Activated effector memory CD4-positive, alpha-beta T cell treated with anti-CD3 and anti-CD28 coated beads, Interleukin-2, amount 50 U/mL, for 16 hours (primary cell): ENCODE measurements at regions not wholly inside any gene's neighbourhood (a gene's known extent, or its start where the extent isn't known, plus 50 kb on each side); places are given as distances from the start of the nearest gene placed in this dataset.

Experiments used
- DNase-seq: peaks from one replicate; pipeline ENCODE4 v3.0.0-alpha.2; 2020

DNA sequence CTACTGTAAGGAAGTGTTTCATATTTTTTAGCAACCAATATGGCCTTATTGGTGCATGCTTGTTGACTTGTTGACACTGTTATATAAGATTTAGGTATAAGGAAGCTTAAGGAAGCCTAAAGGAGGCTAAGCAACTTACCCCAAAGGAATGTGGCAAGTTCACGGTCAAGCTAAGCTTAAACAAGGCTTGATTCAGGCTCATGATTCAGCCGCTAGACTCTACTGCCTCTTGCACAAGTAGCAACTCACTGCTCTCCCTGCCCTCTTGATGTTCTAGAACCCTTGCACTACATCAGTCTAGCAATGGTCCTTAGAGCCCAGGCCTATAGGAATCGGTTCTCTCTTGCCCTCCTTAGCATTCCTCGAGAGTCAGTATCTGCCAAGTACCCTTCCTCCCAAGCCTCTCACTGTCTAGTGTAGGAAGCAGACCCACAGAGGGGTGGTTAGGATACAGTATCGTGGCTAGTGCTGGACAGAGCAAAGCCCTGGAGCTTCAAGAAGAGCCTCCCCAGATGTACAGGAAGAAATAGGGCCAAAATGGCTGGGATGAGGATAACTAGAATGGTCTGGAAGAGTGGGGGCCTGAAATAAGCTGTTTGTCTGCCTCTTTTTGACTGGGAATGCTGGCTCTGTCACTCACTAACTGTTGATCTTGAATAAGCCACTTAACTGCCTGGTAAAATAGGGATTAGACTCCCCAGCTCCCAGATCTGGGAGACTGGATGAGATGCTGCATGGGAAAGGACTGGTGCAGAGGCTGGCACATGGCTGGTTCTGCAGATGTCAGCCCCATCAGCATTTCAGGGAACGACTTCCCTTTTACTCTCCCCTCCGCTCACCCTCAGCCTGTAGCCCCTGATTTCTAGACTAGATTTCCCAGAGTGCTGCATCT lies 122.2 kb downstream of the NAV1 start:
- DNase-seq = no peak

DNA sequence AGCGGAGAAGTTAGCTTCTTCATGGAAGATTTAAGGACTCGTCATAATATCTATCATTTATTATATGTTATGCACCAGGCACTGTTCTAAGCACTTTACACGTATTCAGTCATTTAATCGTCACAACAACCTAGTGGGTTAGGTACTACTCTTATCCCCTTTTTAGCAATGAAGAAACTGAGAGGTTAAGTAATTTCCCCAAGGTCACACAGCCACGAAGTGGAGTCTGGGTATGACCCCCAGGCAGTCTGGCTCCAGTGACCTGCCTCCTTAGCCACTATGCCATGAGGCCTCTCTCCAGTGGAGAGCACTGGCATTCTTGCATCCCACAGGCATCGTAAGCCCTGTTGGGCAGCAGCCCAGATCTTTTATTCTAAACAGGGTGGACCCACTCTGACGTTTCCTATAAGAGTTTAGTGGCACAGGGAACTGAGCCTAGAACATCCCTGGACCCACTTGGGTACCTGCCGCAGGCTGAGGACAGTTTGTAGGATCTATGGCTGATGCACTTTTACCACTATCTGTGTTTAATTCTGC lies 123.0 kb downstream of the NAV1 start:
- no peak for DNase-seq

DNA sequence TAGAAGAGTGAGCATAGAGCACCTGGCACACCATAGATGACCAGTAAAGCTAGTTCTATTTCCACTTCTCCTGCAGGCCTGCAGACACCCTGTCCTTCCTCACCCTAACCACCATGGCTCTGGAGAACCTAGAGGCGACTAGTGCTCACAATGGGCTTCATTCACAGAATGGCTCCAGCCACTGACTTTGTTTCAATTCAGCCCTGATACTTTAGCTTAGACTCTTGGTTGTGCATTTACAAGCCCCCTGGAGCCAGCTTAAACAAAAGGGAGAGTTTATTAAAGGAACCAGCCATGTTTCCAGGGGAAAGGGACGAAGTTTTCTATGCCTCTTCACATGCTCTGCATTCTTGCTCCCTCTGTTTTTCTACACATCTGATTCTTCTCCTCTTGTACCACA lies 123.7 kb downstream of the NAV1 start:
- DNase-seq = no peak

DNA sequence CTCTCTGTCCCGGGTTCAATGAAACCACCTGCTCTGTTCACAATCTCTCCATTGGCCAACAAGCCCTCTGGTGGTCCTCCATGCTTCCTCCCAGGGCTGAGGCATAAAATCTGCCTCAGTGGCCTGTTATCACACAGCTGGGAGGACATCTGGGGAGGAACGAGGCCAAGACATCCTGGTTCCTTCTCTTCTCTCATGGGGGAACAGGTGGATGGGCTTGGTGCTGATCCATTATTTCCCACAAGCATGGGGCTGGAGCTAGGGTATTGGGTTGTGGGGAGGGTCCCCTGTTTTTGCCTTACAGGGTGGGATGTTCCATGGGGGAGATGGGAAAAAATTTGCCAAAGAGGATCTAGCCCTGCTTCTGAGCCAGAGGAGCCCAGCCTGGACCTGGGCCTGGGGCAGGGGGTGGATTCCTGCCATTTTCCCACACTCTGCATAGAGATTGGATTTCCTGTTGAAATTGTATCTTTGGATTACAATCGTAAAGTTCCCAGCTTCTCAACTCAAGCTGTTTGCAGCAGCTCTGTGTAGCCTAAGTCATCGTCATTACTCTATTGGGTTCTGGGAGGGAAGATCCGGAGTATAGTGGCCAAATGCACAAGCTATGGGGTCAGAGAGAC lies 124.7 kb downstream of the NAV1 start:
- no peak for DNase-seq

DNA sequence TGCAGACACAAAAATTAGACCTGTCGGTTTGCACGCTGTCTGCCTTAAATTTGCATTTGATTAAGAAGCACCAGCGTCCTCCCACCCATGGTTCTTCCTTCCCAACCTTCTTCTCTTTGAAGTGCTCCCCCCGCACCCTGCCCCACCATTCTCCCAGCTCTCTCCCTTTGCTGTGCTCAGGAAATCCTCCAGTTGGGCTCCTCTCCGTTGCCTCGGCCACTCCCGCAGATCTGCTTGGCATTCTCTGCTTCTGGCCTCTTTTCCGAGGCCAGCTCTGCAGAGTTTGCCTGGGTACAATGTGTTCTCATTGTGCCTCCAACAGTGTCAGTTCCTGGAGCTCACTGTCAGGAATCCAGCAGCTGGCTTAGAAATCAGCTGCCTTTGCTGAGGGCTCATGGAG lies 126.1 kb downstream of the NAV1 start:
- DNase-seq = no peak

DNA sequence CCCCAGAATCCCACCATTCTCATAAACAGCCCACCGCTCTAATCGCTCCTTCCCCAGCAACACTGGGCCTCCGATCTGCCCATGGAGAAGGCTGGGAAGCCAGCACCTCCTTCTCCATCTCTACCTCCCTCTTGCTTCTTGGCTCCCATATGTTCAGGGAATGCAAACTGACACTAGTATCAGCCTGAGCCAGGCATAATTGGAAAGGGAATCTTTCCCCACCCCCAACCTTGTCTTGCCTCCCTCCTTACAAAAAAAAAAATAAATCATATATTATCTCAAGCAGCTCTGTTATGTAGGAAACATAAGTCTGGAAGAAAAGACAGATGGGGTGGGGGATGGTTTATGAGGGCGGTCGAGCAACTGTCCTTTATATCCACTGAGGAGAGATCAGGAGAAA lies 127.2 kb downstream of the NAV1 start:
- no peak for DNase-seq

DNA sequence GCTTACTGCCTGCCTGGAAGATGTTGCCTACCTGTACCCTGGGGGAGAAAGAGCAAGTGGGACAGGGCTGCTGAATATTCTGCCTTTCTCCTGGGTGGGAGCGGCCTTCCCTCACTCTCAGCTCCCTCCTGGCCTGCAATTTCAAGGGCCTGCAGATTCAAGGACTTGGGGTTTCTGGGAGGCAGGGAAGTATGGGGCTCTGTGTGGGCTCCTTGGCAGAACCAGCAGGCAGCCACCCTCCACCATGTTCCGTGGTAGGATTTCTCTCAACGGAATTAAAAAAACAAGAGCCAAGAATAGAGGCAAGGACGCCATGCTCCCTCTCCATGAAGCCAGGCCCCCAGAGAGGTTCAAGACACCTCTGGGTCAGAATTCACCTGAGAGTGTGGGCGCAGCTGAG lies 127.7 kb downstream of the NAV1 start:
- no peak for DNase-seq

DNA sequence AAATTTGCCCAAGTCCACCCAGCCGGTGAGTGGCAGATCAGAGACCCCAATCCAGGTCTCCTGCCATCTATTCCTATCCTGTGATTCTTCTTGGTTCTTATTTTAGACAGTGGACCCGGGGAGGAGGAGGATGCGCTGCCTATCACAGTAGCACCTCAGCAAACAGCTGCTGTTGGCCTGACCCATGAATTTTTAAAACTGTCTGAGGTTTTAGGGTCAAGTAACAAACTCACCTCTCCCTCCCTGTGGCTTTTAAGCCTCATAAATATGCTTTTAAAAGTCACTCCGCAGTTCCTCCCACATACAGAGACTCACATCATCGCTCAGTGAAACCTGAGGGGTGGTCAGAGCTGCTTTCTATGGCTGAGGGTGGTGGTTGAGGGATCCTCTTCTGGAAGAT lies 128.6 kb downstream of the NAV1 start:
- DNase-seq = no peak

DNA sequence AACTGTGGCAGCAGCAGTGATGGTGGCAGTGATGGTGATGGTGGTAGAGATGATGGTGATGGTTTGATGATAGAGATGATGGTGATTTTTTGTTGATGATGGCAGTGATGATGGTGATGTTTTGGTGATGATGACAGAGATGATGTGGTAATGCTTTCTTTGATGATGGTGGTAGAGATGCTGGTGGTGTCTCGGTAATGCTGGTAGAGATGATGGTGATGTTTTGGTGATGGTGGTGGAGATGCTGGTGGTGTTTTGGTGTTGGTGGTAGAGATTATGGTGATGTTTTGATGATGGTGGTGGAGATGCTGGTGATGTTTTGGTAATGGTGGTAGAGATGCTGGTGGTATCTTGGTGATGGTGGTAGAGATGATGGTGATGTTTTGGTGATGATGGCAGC lies 131.6 kb downstream of the NAV1 start:
- DNase-seq = no peak

DNA sequence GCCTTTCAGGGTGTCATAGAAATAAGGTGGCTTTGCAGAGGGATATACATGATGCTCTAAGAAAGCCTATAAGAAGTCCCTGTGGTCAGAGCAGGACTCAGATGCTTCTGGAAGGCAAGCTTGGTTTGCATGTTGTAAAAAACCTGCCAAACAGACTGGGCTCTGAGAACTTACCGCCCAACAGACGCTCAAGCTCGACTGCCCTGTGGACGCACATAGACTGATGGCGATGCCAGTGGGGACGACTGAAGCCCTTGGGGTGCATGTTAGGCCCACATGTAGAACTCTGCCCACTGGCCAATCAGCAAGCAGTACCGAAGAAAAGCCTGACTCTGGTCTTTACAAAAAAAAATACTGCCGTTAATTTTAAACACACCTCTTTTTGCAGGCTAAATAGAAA lies 133.8 kb downstream of the NAV1 start:
- no peak for DNase-seq

DNA sequence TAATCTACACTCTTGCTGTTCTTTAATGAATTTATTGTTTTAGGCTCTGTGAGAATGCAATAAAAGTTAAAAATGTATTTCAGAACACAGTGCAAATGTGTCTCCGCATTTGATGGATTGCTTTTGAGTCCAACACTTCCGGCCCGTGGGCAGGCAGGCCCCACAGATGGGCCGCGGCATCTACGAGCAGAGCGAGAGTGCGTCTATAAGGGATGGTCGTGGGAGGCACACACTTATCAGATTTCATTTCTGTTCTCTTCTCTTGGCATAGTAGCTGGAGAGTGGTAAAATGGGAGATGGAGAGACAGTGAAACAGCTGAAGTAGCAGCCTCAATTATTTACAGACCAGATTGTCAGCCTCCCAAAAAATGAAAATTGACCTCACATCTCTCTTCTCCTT lies 134.2 kb downstream of the NAV1 start:
- no peak for DNase-seq

DNA sequence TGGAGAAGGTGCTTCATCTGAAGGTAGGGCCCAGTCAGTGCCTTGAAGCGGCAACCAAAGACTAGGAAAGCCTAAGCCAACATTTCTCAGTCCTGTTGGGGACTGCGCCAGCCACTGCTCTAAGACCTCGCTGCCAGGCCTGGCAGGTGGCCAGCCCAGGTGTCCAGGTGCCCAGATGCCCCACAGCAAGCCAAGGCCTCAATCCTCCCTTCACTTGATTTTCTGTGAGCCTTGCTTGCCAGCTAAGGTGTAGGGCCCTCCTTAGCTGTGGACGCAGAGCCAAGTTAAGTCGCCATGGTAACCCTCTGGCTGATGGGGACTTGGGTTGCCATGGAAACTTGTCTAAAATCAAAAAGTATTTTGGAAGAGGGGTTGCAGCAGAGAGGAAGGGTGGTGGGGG lies 135.0 kb downstream of the NAV1 start:
- DNase-seq = no peak

DNA sequence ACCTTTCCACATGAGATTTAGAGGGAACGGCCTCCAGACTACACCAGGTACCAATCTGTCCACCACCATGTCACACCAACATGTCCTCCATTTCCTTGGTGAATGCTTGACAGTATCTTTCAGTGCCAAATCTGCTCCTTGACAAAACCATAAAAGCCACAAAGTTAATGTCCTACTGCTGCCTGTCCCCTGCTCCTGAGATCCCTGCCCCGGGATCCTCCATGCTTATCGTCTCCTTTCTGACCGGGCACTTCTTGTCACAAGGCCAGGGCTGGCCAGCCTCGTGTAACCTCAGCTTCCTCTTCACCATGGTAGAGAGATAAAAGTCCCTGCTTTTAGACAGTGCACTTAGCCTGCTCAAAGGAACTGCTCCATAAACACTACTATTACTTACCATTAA lies 136.2 kb downstream of the NAV1 start:
- DNase-seq = no peak

DNA sequence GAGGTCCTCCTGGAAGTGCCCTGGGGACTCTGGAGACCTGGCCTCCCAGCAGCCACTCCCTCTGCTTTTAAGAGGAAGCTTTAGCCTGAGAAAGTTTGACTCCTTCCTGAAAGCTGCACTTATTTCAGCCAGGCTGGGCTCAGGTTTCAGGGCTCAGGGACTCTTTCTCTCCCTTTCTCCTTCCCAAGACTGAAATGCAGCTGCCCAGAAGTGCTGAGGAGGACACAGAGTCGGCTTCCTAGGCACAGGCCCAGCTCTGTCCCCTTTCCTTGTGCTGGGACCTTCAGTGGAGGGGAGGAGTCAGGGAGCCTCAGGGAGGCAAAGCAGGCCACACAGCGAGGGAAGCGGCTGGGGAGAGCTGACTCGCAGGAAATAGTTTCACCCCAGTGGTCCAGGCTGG lies 137.3 kb downstream of the NAV1 start:
- no peak for DNase-seq

DNA sequence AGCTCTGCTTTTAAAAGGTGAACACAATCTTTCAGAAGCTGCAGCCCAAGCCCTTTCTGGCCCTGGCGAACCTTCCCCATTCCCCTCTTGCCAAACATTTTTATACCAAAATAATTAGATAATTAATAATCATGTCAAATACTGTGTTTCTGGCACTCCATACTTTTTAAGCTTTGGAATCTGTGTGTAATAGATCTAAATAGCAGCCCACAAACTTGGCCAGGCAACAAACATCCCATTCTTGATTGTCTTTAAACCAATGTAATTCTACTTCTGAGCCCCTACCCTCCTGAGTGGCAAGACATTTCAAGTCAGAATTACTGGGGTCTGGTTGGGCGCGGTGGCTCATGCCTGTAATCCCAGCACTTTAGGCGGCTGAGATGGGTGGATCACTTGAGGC lies 137.7 kb downstream of the NAV1 start:
- DNase-seq = no peak

DNA sequence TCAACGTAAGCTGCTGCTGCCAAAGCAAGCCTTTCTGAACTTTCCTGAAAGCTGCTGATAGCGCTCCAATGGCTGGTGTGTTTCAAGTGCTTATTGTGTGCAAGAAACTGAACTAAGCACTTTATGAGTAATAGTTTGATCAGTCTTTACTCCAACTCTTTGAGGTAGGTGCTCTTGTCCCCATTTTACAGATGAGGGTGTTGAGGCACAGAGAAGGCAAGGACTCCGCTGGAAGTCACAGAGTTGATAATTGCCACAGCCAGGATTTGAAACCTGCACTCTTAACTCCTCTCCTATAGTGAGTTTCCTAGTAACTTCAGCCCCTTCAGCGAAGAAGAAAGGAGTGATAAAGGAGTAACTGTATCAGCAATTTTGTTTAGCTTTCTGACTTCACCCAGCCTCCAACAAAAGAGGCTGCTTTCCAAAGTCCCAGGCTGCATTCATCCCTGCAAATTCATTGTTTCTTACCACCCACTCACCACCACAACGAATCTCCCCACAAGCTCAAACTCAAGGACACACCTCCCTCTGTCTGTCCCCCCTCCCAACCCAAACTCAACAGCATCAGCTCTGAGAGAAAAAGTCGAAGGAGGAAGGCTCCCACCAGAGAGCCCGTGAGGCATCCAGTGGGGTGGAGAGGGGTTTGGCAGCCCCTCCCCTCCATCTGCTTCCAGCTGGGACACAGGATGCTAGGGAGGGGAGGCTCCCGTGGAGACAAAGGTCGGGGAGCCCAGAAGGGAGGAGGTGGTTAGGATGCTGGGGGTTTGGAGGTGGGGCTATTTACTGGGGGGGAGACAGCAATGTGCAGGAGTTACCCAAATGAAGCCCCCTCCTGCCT lies 139.6 kb downstream of the NAV1 start:
- no peak for DNase-seq

DNA sequence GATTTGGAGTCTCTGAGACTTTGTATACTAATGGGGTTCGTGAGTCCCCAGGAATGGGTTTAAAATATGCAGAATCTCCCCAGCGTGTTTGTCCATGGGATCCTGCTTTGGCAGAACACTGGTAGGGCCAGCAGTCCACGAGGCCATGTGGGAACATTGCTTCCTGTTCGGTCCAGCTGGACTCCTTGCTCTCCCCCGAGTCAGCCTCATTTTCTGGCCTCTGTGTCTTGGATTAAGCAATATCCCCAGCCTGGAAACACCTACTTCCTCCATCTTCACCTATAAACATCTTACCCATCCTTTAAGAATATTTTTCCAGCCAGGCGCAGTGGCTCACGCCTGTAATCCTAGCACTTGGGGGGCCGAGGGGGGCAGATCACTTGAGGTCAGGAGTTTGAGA lies 142.4 kb downstream of the NAV1 start:
- no peak for DNase-seq

DNA sequence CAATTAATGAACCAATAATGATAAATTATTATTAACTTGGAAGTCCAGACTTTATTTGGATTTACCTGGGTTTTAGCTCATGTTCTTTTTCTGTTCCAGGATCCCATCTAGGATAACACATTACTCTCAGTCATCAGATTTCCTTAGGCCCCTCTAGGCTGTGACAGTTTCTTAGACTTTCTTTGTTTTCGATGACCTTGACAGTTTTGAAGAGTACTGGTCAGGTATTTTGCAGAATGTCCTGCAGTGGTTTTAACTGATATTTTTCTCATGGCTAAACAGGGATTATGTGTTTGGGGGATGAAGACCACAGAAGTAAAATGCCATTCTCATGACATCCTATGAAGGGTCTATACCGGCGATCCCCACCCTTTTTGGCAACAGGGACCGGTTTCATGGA lies 144.0 kb downstream of the NAV1 start:
- DNase-seq = no peak

DNA sequence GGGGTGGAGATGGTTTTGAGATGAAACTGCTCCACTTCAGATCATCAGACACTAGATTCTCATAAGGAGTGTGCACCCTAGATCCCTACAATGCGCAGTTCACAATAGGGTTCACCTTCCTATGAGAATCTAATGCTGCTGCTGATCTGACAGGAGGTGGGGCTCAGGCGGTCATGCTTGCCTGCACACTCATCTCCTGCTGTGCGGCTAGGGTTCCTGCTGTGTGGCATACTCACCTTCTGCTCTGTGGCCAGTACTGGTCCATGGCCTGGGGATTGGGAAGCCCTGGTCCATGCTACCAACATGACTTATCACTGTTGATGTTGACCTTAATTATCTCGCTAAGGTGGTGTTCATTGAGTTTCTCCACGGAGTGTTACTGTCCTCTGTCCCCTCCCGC lies 144.5 kb downstream of the NAV1 start:
- no peak for DNase-seq

DNA sequence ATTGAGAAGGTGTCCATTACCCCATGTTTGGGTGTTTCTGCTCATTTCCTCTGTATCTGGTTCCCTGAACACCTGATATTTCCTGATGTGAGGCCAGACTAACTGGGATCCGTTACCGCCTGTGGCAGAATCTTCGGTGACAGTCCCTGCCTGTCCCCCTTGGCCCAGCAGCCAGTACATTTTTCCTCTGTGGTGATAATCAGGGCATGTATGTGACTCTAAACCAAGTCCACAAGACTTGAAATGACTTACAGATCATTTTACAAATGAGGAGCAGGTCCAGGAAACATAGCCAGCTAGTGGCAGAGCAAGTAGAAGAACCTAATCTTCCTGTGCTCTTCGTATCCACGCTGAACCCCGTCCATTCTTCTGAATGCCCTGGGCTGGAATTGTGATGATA lies 143.5 kb upstream of the IPO9 start:
- no peak for DNase-seq

DNA sequence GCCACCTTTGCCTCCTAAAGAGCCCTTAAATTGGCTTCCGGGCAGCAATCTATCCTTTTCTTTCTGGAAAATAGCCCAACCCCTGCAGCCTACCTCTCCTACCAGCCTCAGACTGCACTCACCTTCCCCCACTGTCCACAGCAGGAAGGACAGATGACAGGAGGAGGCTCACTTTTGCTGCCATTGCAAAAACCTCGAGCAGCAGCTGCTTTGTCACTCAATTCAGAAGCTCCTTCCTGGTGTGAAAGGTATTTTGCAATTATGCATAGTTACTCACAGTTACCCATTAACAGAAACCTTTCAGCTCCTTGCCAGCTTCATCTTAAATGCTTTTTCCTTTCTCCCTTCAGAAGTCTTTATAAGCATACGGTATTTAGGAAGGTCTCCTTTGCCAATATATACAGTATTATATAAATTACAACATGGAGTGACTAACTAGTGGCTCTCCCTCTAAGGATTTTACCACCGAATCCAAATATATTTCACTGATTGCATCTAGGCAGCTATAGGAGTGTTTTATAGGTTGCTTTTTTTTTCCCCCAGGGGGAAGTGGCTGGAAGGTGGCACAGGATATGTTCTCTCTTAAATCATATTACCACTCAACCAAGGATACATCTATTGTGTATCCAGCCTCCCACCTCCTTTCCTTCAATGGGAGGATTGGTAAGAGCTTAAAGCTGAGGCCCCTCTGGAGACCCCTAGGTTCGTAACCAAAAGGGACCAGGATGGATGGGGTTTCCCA lies 142.1 kb upstream of the IPO9 start:
- no peak for DNase-seq

DNA sequence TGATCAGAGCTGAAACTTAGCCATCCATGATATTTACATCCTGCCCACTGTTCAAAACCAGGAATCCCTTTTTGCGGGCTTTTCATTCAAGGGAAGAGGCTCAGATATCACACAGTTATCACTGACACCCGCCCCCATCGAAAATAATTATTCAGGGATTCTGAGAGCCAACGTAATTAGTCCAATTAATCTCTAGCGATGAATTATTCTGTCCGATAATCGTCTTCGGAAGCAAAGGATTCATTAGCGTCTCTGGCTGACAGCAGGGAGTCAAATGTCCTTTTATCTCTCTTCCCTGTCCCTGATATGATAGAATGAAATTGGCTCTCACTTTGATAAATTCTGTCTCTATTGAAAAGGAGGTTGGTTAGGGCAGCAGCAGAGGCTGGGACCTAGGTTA lies 140.4 kb upstream of the IPO9 start:
- no peak for DNase-seq

DNA sequence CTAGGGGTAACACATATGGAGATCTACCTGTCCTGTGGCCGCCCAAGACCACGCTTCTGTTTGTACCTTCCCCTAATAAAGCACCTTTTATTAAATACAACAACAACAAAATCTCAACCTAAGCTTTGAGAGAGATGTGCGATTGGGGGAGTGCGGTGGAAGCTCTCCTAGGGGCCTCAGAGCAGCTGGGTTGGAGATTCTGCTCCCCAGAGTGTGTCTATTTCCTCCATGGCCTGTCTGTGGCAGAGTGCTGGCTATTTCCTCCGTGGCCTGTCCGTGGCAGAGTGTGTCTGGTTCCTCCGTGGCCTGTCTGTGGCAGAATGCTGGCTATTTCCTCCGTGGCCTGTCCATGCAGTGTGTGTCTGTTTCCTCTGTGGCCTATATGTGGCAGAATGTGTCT lies 139.3 kb upstream of the IPO9 start:
- no peak for DNase-seq
